Choroid plexus epithelial cell (primary cell): ENCODE measurements at regions not wholly inside any gene's neighbourhood (a gene's known extent, or its start where the extent isn't known, plus 50 kb on each side); places are given as distances from the start of the nearest gene placed in this dataset.

Experiments
- DNase-seq: peaks from one replicate; pipeline ENCODE4 v3.0.0-alpha.2; 2010; ENCODE audit warnings: low read depth
- H3K4me3 ChIP-seq: 2 replicates; pipeline ENCODE4 v1.5.1; 2011; ENCODE audit warnings: low read depth, mild to moderate bottlenecking, control low read depth, low read length, moderate library complexity
- CTCF ChIP-seq: conservative IDR thresholded peaks from 2 replicates; pipeline ENCODE4 v1.5.1; 2011; ENCODE audit warnings: low read depth, mild to moderate bottlenecking, control low read depth, inconsistent platforms, low read length, moderate library complexity

- H3K4me3 ChIP-seq = no peak overlapping the region
- no peak for DNase-seq
- no peak for TF ChIP-seq CTCF
These were observed 162.9 kb upstream of the ZBED5 start for GRCh38 chr11:11020747-11021149.

- no peak for TF ChIP-seq CTCF
- no peak overlapping the region for H3K4me3 ChIP-seq
- no peak for DNase-seq
These were observed 162.4 kb upstream of the ZBED5 start for GRCh38 chr11:11020219-11020726.

- TF ChIP-seq CTCF = no peak
- DNase-seq = no peak
- no peak overlapping the region for H3K4me3 ChIP-seq
These were observed 159.1 kb upstream of the ZBED5 start for GRCh38 chr11:11016943-11017342.

GRCh38 chr11:11016068-11016467 is 158.2 kb upstream of the ZBED5 start:
- no peak for TF ChIP-seq CTCF
- DNase-seq = no peak

GRCh38 chr11:11011617-11012016 is 153.8 kb upstream of the ZBED5 start:
- no peak for TF ChIP-seq CTCF
- H3K4me3 ChIP-seq = no peak overlapping the region
- DNase-seq = no peak

More at GRCh38 chr11:11016068-11016467, 158.2 kb upstream of the ZBED5 start:
- H3K4me3 ChIP-seq = no peak overlapping the region

GRCh38 chr11:11010624-11011127 is 152.8 kb upstream of the ZBED5 start:
- no peak overlapping the region for H3K4me3 ChIP-seq
- DNase-seq = peak; percentile 12
- TF ChIP-seq CTCF = peak; percentile 41

- no peak overlapping the region for H3K4me3 ChIP-seq
- no peak for DNase-seq
- TF ChIP-seq CTCF = no peak
These were observed 151.3 kb upstream of the ZBED5 start for GRCh38 chr11:11009179-11009578.
